ENCODE measurements at regions not wholly inside any gene's neighbourhood (a gene's known extent, or its start where the extent isn't known, plus 50 kb on each side); places are given as distances from the start of the nearest gene placed in this dataset.
"Not testable (repeated sequence)": the region's sequence is repeated elsewhere in the genome, so short reads cannot be mapped to it uniquely, and the experiment has no call there.

DNA sequence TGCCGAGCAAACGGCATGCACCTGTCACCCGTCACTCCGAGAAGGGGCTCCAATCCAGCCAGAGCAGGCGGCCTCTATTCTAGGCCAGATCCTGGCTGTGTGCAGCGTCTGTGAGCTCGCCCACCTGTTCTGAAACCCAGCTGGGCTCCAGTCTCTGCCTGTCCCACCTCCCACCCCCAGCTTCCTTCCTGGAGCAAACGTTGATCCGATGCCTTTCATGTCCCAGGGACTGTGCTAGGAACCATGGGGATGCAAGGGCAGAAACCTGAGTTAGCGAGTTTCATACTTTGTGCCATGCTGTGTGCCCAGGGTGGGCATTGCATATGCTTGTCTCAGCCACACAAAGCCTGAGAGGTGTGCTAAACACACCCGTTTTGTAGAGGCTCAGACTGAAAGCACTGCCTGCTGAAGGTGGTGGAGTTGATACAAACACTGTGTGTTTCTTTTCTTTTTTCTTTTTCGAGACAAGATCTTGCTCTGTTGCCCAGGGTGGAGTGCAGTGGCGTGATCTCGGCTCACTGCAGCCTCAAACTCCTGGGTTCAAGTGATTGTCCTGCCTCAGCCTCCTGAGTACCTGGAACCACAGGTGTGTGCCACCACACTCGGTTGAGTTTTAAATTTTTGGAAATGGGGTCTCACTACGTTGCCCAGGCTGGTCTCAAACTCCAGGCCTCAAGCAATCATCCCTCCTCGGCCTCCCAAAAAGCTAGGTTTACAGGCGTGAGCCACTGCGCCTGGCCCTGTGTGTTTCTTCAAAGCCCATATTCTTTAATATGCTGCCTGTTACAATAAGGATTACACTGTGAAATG is 84.1 kb upstream of the MED13L start:
- no peak for DNase-seq

DNA sequence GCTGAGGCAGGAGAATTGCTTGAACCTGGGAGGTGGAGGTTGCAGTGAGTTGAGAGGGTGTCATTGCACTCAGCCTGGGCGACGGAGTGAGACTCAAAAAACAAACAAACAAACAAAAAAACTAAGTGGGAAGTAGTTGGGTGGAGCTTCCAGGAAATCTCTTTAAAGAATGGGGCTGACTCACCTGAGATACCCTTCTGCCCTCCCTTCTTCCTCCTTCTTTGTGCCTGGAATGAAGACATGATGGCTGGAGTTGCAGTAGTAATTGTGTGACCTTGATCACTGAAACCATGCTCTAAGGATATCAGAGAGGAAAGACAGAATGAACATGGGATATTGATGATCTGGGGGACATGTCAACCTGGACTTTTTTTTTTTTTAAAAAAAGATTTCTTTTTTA is 87.6 kb upstream of the MED13L start:
- DNase-seq, result no peak

DNA sequence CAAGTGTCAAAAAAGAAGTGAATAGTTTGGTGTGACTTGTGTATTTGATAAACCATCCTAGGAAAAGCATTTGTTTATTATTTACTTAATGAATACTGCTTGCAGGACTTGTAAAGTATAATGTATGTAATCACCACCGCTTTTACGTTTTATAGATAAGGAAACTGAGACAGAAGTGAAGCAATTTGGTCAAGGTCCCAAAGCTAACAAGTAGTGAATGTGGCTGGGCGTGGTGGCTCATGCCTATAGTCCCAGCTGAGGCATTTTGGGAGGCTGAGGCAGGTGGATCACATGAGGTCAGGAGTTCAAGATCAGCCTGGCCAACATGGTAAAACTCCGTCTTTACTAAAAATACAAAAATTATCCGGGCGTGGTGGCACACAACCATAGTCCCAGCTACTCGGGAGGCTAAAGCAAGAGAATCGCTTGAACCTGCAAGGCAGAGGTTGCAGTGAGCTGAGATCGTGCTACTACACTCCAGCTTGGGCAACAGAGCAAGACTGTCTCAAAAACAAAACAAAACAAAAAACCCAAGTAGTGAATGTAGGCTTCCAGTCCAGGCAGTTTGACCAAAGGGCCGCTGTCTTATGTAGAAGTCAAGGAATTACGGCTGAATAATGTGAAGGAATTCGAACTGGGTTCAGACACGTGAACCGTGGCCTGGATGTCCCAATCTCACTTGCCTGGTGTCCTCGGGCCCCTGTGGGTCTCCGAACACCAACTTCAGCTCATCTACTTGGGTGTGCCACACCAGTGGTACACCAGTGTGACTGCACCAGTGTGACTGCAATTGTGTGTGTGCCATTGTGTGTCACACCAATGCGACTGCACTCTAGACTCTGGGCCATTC is 88.3 kb upstream of the MED13L start:
- no peak for DNase-seq

DNA sequence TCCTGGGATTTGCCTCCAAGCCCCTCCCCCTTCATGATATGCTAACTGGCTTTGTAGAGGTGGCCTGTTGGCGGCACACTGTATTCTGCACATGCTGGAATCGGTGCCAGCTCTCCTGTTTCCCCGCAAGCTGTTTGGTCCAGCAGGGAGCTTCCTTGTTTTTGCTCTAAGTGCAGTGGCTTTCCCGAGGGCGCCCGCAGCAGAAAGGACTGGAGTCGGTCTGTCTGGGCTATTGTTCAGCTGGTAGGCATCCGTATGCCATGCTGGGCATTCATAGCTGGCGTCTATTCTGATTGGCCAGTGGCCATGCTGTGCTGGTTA is 88.9 kb upstream of the MED13L start:
- DNase-seq, result no peak

DNA sequence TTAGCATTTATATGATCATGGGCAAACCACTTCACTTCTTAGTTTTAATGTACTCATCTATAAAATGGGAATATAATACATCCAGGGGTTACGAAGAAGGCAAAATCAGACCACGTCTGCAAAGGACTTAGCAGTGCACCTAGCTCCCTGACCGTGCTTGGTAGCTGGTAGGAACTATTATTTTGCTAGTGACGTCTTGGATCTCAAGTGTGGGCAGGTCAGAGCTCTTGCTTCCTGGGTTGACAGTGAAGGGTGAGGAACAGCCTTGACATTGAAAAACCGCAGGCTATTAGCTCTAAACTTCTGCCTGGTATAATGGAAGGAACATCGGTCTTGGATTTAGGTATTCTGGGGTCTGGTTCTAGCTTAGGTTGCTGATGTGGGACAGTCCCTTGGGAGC is 89.3 kb upstream of the MED13L start:
- no peak for DNase-seq

DNA sequence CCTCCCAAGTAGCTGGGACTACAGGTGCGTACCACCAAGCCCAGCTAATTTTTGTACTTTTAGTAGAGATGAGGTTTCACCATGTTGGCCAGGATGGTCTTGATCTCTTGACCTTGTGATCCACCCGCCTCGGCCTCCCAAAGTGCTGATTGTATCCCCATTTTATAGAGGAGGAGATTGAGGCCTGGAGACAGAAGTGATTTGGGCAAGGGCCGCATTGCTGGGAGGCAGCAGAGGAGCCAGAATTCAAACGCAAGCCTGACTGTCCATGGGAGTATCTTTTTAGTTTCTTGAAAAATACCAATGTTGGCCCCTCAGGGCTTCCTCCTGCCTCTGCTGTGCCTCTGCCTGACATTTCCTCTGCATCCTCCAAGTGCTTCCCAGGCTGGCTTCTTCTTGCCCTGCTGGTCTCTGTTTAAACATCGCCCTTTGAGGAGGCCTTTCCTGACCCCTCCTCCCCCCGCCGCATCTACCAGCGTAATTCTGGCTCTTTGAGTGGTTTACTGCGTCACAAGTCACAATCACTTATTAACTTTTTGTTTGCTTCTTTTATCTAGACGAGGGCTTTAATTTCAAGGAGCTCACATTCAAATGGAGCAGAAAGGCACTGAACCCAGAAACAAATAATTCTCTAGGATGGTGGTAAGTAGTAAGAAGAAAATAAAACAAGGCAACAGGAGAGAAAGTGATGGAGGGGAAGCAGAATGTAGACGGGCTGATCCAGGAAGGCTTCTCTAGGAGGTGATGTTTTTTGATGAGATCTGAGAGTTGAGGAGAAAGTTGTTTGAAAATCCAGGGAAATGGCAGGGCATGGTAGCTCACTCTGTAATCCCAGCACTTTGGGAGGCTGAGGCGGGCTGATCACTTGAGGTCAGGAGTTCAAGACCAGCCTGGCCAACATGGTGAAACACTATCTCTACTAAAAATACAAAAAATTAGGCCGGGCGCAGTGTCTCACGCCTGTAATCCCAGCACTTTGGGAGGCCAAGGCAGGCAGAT is 91.0 kb upstream of the MED13L start:
- DNase-seq, result no peak

DNA sequence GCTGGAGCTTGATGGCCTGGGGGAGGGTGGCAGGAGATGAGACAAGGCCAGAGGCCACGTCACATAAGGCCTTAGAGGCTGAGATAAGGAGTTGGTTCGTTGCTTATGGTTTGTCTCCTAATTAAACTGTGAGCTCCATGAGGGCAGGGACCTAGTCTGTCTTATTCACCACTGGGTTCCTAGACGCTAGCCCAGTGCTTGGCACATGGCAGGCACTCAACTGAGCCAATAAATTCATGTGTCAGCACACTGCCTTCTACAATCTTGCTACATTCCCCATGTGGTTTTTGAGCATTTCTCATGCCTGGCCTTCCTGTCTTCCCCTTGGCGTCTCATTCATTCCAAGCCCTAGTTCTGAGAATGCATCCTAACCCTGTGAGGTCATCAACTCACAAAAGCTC is 92.5 kb upstream of the MED13L start:
- DNase-seq, result peak; percentile 4

DNA sequence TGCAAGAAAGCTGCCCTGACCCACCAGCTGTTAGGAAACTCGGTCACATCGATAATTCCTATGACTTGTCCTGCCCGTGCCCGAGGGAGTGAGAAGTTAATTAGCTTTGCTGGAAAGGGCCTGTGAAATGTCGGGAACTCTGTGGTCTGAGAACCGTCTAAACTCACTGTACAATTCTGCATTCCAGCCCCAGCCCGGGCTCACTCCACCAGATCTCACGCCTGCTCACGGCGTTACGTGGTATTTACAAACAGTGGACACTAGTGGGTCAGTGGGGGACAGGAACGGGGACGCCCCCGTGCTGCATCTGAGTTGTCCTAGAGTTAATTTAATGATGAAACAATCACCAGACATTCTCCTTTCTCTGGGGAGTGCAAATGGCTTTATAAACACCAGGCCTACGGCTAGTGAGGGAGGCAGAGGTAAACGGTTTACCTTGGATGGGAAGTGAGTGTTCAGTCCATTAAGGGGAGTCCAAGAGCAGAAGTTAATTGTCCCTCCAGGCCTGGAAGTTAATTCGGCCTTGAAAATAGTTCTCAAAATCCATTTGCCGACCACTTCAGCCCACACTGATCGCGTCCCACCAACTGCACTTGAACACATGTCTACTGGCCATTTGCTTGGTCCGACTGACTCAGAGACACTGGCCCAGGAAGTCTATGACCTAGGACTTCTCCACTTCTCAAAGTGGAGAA is 93.5 kb upstream of the MED13L start:
- no peak for DNase-seq

DNA sequence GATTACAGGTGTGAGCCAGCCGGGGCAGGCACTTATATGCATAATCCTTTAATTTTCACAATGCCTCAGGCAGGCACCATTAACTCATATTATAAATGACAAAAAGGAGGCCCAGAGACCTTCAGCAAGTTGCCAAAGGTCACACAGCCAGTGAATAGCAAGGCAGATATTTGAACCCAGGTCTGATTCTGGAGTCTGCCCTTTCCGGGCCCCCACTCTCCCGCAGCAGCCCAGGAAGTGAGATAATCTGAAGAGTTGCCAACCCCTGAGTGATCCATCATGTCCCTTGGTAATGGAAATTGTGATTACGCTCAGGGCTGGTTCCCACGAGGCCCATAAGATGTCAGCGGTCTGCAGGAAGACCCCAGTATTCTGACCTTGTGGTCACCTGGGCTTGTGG is 95.3 kb upstream of the MED13L start:
- DNase-seq, result no peak

DNA sequence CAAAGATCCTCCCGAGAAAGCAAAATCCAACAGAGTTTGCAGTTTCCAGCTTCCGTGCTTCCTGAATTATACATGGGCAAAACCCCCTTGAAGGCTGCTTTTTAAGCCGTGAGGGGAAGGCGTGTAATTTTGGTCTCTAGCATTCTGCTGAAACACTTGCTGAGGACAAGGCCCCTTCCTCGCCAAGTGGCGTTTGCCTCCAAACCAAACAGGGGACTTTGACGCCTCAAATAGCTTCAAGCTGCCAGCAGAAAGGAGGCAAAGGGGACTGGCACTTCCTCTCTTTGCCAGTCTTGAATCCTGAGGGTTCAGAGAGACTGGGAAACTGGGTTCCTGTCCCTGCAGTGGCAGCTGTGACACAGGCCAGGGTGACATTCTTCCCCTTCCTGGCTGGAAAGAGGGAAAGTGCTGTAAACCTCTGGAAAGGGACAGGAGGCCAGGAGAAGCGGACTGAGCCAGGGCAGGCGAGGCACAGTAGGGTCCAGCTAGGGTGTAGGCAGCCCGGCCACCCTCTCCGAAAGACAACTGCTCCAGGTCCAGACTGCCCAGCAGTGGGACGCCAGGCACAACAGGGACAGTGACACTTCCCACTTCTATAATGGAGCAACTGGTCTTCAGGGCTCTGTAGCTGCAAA is 96.2 kb upstream of the MED13L start:
- DNase-seq, result no peak

DNA sequence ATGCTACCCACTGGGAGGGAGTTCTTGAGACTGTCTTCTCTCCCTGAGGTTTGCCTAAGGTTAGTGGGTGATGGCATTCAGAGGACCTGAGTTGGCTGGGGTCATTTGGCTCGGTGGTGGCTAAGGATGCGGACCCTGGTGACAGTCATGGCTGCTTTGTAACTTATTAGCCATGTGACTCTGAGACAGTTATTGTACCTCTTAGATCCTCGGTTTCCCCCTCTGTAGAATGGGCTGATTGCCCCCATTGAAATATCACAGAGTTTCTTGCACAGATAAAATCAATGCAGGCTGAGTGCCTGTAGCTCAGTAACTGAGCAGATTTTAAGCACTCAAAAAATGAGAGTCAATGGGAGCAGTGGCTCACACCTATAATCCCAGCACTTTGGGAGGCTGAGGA is 96.7 kb upstream of the MED13L start:
- DNase-seq, result no peak

DNA sequence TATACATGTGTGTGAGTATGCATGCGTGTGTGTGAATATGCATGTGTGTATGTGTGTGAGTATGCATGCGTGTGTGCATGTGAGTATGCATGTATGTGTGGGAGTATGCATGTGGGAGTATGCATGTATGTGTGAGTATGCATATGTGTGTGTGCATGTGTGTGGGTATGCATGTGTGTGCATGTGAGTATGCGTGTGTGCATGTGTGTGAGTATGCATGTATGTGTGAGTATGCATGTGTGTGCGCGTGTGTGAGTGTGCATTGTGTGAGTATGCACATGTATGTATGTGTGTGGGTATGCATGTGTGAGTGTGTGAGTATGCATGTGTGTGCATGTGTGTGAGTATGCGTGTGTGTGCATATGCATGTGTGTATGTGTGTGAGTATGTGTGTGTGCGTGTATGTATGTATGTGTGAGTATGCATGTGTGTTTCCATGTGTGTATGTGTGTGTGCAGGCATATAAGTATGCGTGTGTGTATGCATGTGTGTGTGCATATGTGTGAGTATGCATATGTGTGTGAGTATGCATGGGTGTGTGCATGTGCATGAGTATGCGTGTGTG is 97.9 kb upstream of the MED13L start:
- no peak for DNase-seq

DNA sequence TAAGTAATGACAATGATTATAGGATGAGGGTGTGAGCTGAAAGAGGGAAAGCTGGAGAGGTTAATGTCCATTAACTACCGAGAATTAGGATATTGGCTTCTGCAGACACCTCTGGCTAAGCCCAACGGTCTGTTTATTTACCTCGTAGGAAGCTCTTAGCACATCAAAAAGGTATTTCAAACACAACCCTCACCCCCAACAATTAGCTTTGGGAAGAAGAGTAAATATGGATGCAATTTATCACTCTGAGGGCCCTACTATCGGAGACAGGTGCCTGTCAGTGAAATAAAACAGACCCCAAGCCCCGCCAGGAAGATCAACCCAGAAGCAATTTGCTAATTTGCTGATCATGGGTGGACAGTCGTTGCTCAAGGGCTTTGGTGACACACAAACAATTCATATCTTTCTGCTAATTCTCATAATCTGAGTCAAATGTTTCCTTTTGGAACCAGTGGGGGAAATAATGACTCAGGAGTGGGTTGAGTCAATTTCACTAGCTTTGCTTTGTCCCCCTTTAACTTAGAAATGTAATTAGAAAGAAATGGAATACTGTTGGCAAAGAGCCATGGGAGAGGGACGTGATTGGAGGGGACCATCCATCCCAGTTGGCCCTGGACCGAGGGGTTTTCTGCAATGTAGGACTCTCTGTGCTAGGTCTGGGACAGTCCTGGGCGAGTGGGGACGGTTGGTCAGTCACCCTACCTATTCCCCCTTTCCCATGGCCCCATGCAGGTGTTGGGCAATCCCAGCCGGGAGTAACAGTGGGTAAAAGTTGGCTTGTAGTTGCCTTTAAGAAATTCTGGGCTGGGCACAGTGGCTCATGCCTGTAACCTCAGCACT is 99.1 kb upstream of the MED13L start:
- peak; percentile 75 for DNase-seq

DNA sequence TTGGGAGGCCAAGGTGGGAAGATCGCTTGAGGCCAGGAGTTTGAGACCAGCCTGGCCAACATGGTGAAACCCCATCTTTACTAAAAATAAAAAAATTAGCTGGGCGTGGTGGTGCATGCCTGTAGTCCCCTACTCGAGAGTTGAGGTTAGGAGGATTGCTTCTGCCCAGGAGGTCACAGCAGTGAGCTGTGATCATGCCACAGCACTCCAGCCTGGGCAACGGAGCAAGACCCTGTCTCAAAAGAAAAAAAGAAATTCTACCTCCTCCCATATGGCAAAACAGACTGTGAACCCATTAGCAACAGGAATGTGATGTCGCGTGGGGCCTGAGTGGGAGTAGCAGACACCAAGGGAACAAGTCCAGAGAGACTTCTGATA is 99.7 kb upstream of the MED13L start:
- DNase-seq, result not testable (repeated sequence)

DNA sequence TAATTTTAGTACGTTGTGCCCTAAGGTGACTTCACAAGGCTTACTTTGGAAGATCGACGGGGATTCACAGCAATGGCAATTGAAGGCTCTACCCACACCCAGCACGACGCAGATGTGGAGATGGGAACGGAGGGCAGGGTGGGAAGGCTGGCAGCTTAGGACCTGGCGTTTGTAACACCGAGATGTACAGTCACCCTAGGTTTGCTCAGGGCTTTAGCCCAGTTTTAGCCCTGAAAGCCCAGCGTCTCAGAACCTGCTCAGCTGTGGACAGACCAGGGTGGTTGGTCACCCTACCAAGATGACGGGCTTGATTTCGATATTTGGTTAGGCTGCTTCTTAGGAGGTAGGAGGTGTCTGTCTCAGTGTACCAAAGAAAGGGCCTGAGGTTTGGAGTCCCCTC is 100.5 kb upstream of the MED13L start:
- DNase-seq, result no peak

DNA sequence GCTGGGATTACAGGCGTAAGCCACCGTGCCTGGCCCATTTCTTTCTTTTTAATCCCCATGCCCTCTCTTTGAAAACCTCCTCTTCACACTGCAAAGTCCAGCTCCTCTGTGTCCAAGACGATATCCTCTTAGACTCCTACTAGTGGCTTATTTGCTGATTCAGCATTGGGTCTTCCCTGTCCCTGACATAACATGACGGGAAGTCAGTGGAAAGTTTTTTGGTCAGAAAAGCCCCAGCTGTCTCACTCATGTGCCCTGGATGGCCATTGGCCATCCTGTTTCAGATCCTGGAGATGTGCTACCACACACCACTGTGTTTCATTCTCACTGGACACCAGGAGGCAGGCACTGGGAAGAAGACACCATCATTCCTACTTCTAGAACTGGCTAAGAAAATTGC is 102.6 kb upstream of the MED13L start:
- DNase-seq, result no peak

DNA sequence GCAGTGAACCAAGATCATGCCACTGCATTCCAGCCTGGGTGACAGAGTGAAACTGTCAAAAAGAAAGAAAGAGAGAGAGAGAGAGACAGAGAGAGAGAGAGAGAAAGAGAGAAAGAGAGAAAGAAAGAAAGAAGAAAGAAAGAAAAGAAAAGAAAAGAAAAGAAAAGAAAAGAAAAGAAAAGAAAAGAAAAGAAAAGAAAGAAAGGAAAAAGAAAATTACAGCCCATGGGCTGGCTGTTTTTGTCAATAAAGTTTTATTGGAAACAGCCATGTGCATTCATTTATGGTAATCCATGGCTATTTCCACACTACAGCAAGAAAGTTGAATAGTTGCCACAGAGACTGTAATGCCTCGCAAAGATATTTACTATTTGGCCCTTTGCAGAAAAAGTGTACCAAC is 103.2 kb upstream of the MED13L start:
- not testable (repeated sequence) for DNase-seq

DNA sequence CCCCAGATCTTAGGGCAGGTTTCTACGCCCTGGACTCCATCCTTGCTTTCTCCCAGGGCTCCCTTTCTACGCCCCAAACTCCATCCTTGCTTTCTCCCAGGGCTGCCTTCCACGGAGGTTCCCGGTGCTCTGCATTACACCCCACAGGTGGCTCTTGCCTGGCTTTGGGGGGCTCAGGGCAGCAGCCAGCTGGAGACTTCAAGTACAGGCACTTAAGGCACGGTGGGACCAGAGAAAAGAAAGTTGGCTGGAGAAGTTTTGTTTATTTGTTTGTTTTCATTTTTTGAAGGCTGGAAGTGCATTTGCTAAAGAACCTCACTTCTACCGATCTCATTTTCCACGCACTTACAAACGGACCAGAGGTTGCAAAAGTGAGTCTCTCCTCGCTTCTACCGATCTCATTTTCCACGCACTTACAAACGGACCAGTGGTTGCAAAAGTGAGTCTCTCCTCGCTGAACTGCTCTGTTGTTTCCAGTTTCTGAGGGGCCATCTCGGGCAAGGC is 103.8 kb upstream of the MED13L start:
- DNase-seq, result no peak

DNA sequence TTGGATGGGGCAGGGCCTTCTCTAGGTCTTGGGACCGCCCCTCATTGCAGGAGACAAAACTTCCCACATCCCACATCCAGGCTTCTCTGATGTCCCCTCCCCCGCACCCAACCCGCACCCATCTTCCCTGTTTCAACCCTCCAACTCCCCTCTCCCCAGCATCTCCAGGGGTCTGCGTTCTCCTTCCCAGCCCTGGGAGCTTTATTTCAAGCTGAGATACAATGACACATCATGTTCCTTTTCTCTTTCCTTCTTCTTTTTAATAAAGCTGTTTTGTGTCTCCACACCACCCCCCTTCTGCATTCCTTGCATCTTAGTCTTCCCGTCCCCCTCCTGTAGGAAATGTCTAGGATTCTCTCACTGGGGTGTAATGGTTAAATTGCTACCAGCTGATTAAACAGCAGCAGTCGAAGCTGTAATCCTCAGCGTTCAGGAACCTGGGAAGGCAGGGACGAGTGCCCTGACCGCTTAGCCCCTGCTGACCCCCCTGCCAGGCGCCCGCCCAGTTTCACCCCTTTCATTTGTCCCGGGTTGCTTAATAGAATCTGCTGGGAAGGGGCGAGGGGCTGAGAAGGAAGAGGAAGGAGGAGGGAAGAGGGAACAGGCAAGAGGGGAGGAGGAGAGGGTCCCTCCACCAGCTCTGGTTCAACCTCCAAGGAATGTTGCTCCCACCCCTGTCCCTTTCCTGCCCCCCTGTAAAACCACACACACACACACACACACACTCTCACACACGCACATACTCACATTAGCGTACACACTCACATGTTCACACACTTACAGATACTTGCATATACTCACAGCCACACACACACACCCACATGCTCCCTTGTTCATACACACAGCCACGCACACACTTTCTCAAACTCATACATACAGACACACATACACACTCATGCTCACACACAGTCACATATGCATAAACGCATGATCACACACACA is 104.5 kb upstream of the MED13L start:
- no peak for DNase-seq
